ENCODE measurements at regions not wholly inside any gene's neighbourhood (a gene's known extent, or its start where the extent isn't known, plus 50 kb on each side); places are given as distances from the start of the nearest gene placed in this dataset.
"Not testable (repeated sequence)": the region's sequence is repeated elsewhere in the genome, so short reads cannot be mapped to it uniquely, and the experiment has no call there.

- no peaks in the 10 kb centered on the region for H3K9me3 Mint-ChIP-seq
- H3K27ac Mint-ChIP-seq: no peak overlapping the region
- CTCF ChIA-PET: no interaction called here
- H3K36me3 Mint-ChIP-seq (ENCODE audit: low read depth): no peaks in the 10 kb centered on the region
- intact Hi-C loops (cut with micrococcal nuclease): no loop called here
- H3K27me3 Mint-ChIP-seq (ENCODE audit: low read depth): peaks cover 21% of the 10 kb centered on the region
- H3K4me3 Mint-ChIP-seq: no peak overlapping the region
- no peak for DNase-seq
- H3K4me1 Mint-ChIP-seq (ENCODE audit: low read depth): peaks cover 30% of the 10 kb centered on the region
These were observed 233.4 kb downstream of the KCNRG start for GRCh38 chr13:50248516-50249143.

GRCh38 chr13:50249144-50249521 is 233.9 kb downstream of the KCNRG start:
- H3K9me3 Mint-ChIP-seq: no peaks in the 10 kb centered on the region
- DNase-seq: no peak
- H3K4me3 Mint-ChIP-seq: no peak overlapping the region
- H3K36me3 Mint-ChIP-seq (ENCODE audit: low read depth): no peaks in the 10 kb centered on the region
- CTCF ChIA-PET: no interaction called here
- peaks cover 19% of the 10 kb centered on the region for H3K27me3 Mint-ChIP-seq (ENCODE audit: low read depth)
- peaks cover 29% of the 10 kb centered on the region for H3K4me1 Mint-ChIP-seq (ENCODE audit: low read depth)
- intact Hi-C loops (cut with micrococcal nuclease): no loop called here
- no peak overlapping the region for H3K27ac Mint-ChIP-seq

GRCh38 chr13:50250401-50250800 is 235.2 kb downstream of the KCNRG start:
- H3K4me3 Mint-ChIP-seq: no peak overlapping the region
- CTCF ChIA-PET: interaction anchor here (0.7 kb wide), 1 partner anchor 1437 kb away, joined by 3 read pairs; no protein-coding TSS in a partner anchor
- DNase-seq: no peak
- intact Hi-C loops (cut with micrococcal nuclease): no loop called here
- H3K4me1 Mint-ChIP-seq (ENCODE audit: low read depth): peaks cover 16% of the 10 kb centered on the region
- no peaks in the 10 kb centered on the region for H3K9me3 Mint-ChIP-seq
- no peaks in the 10 kb centered on the region for H3K36me3 Mint-ChIP-seq (ENCODE audit: low read depth)
- peaks cover 19% of the 10 kb centered on the region for H3K27me3 Mint-ChIP-seq (ENCODE audit: low read depth)
- no peak overlapping the region for H3K27ac Mint-ChIP-seq

GRCh38 chr13:50255639-50256038 is 240.4 kb downstream of the KCNRG start:
- intact Hi-C loops (cut with micrococcal nuclease): no loop called here
- peaks cover 19% of the 10 kb centered on the region for H3K27me3 Mint-ChIP-seq (ENCODE audit: low read depth)
- peaks cover 2% of the 10 kb centered on the region for H3K9me3 Mint-ChIP-seq
- no peak overlapping the region for H3K27ac Mint-ChIP-seq
- DNase-seq: no peak
- no peak overlapping the region for H3K4me3 Mint-ChIP-seq
- peaks cover 10% of the 10 kb centered on the region for H3K4me1 Mint-ChIP-seq (ENCODE audit: low read depth)
- no peaks in the 10 kb centered on the region for H3K36me3 Mint-ChIP-seq (ENCODE audit: low read depth)
- CTCF ChIA-PET: interaction anchor here (0.6 kb wide), 1 partner anchor 385 kb away, joined by 3 read pairs; no protein-coding TSS in a partner anchor

GRCh38 chr13:50256536-50257321 is 241.5 kb downstream of the KCNRG start:
- H3K27ac Mint-ChIP-seq; CTCF ChIA-PET; DNase-seq; H3K9me3 Mint-ChIP-seq; intact Hi-C loops (cut with micrococcal nuclease); H3K36me3 Mint-ChIP-seq (ENCODE audit: low read depth); H3K4me3 Mint-ChIP-seq: not testable (repeated sequence)
- Mint-ChIP-seq H3K27me3 (ENCODE audit: low read depth) (peaks cover 13% of the 10 kb centered on the region), H3K4me1 (ENCODE audit: low read depth) (peaks cover 10% of the 10 kb centered on the region)

GRCh38 chr13:50257646-50258045 is 242.4 kb downstream of the KCNRG start:
- H3K4me1 Mint-ChIP-seq (ENCODE audit: low read depth): peaks cover 10% of the 10 kb centered on the region
- intact Hi-C loops (cut with micrococcal nuclease): no loop called here
- no peaks in the 10 kb centered on the region for H3K36me3 Mint-ChIP-seq (ENCODE audit: low read depth)
- DNase-seq: no peak
- no peak overlapping the region for H3K4me3 Mint-ChIP-seq
- no peak overlapping the region for H3K27ac Mint-ChIP-seq
- peaks cover 2% of the 10 kb centered on the region for H3K9me3 Mint-ChIP-seq
- CTCF ChIA-PET: no interaction called here
- H3K27me3 Mint-ChIP-seq (ENCODE audit: low read depth): peaks cover 7% of the 10 kb centered on the region

- Mint-ChIP-seq H3K36me3 (ENCODE audit: low read depth) (no peaks in the 10 kb centered on the region), H3K4me3 (no peak overlapping the region), H3K27ac (no peak overlapping the region), H3K9me3 (peaks cover 2% of the 10 kb centered on the region), H3K4me1 (ENCODE audit: low read depth) (peaks cover 7% of the 10 kb centered on the region), H3K27me3 (ENCODE audit: low read depth) (peaks cover 9% of the 10 kb centered on the region)
- DNase-seq: no peak
- intact Hi-C loops (cut with micrococcal nuclease): no loop called here
- CTCF ChIA-PET: interaction anchor here (0.6 kb wide), 1 partner anchor 284 kb away, joined by 3 read pairs; no protein-coding TSS in a partner anchor
These were observed 246.1 kb downstream of the KCNRG start for GRCh38 chr13:50261130-50261901.

GRCh38 chr13:50267066-50267465 is 251.8 kb downstream of the KCNRG start:
- H3K4me3 Mint-ChIP-seq: no peak overlapping the region
- no peaks in the 10 kb centered on the region for H3K4me1 Mint-ChIP-seq (ENCODE audit: low read depth)
- no peaks in the 10 kb centered on the region for H3K9me3 Mint-ChIP-seq
- H3K36me3 Mint-ChIP-seq (ENCODE audit: low read depth): no peaks in the 10 kb centered on the region
- CTCF ChIA-PET: no interaction called here
- intact Hi-C loops (cut with micrococcal nuclease): loop anchor here (5.0 kb wide), 1 partner anchor 290 kb away; no protein-coding TSS in a partner anchor
- H3K27ac Mint-ChIP-seq: no peak overlapping the region
- DNase-seq: no peak
- H3K27me3 Mint-ChIP-seq (ENCODE audit: low read depth): peaks cover 7% of the 10 kb centered on the region

GRCh38 chr13:50267917-50268316 is 252.7 kb downstream of the KCNRG start:
- intact Hi-C loops (cut with micrococcal nuclease): loop anchor here (5.0 kb wide), 1 partner anchor 291 kb away; no protein-coding TSS in a partner anchor
- Mint-ChIP-seq H3K4me3 (no peak overlapping the region), H3K27ac (no peak overlapping the region), H3K27me3 (ENCODE audit: low read depth) (peaks cover 12% of the 10 kb centered on the region), H3K36me3 (ENCODE audit: low read depth) (no peaks in the 10 kb centered on the region), H3K4me1 (ENCODE audit: low read depth) (no peaks in the 10 kb centered on the region), H3K9me3 (no peaks in the 10 kb centered on the region)
- CTCF ChIA-PET: no interaction called here
- no peak for DNase-seq

GRCh38 chr13:50268500-50268899 is 253.3 kb downstream of the KCNRG start:
- Mint-ChIP-seq H3K27me3 (ENCODE audit: low read depth) (peaks cover 12% of the 10 kb centered on the region), H3K9me3 (no peaks in the 10 kb centered on the region), H3K4me1 (ENCODE audit: low read depth) (no peaks in the 10 kb centered on the region), H3K36me3 (ENCODE audit: low read depth) (no peaks in the 10 kb centered on the region), H3K4me3 (no peak overlapping the region), H3K27ac (no peak overlapping the region)
- intact Hi-C loops (cut with micrococcal nuclease): loop anchor here (5.0 kb wide), 1 partner anchor 291 kb away; no protein-coding TSS in a partner anchor
- no peak for DNase-seq
- CTCF ChIA-PET: no interaction called here

- Mint-ChIP-seq H3K9me3 (peaks cover 7% of the 10 kb centered on the region), H3K36me3 (ENCODE audit: low read depth) (no peaks in the 10 kb centered on the region), H3K4me1 (ENCODE audit: low read depth) (no peaks in the 10 kb centered on the region), H3K27ac (no peak overlapping the region), H3K4me3 (no peak overlapping the region), H3K27me3 (ENCODE audit: low read depth) (peaks cover 7% of the 10 kb centered on the region)
- no peak for DNase-seq
- CTCF ChIA-PET: no interaction called here
- intact Hi-C loops (cut with micrococcal nuclease): no loop called here
These were observed 258.9 kb downstream of the KCNRG start for GRCh38 chr13:50274181-50274580.

- H3K27me3 Mint-ChIP-seq (ENCODE audit: low read depth): peaks cover 11% of the 10 kb centered on the region
- H3K4me1 Mint-ChIP-seq (ENCODE audit: low read depth): no peaks in the 10 kb centered on the region
- no peak overlapping the region for H3K4me3 Mint-ChIP-seq
- H3K27ac Mint-ChIP-seq: no peak overlapping the region
- intact Hi-C loops (cut with micrococcal nuclease): no loop called here
- H3K9me3 Mint-ChIP-seq: peaks cover 7% of the 10 kb centered on the region
- CTCF ChIA-PET: no interaction called here
- no peaks in the 10 kb centered on the region for H3K36me3 Mint-ChIP-seq (ENCODE audit: low read depth)
- DNase-seq: no peak
These were observed 260.3 kb downstream of the KCNRG start for GRCh38 chr13:50275392-50276063.
